IMR-90 (cell line): ENCODE measurements at regions not wholly inside any gene's neighbourhood (a gene's known extent, or its start where the extent isn't known, plus 50 kb on each side); places are given as distances from the start of the nearest gene placed in this dataset.

Experiments used
- BHLHE40 ChIP-seq: fragments of 150-350 bp; IDR thresholded peaks from 2 replicates; pipeline ENCODE4 v1.6.1; 2016; ENCODE audit warnings: mild to moderate bottlenecking, low read depth, low read length
- CHD1 ChIP-seq: IDR thresholded peaks from 2 replicates; pipeline ENCODE4 v1.6.1; 2012; ENCODE audit warnings: low read depth, low read length, improper control_type of control experiment
- FOS ChIP-seq: fragments of 150-350 bp; IDR thresholded peaks from 2 replicates; pipeline ENCODE4 v1.6.1; 2016; ENCODE audit warnings: low read depth, low read length
- MAFK ChIP-seq: IDR thresholded peaks from 2 replicates; pipeline ENCODE4 v1.6.1; 2012; ENCODE audit warnings: low read depth, low read length, improper control_type of control experiment
- MAZ ChIP-seq: IDR thresholded peaks from 2 replicates; pipeline ENCODE4 v1.6.1; 2012; ENCODE audit warnings: low read depth, mild to moderate bottlenecking, low read length, improper control_type of control experiment, moderate library complexity, borderline replicate concordance
- MXI1 ChIP-seq: IDR thresholded peaks from 2 replicates; pipeline ENCODE4 v1.6.1; 2012; ENCODE audit warnings: low read depth, mild to moderate bottlenecking, low read length, moderate library complexity, borderline replicate concordance
- POLR2A ChIP-seq: IDR thresholded peaks from 2 replicates; pipeline ENCODE4 v1.6.1; 2012; ENCODE audit warnings: mild to moderate bottlenecking, low read depth, low read length
- RAD21 ChIP-seq: IDR thresholded peaks from 2 replicates; pipeline ENCODE4 v1.6.1; 2012; ENCODE audit warnings: low read length, improper control_type of control experiment
- RCOR1 ChIP-seq: IDR thresholded peaks from 2 replicates; pipeline ENCODE4 v1.6.1; 2012; ENCODE audit warnings: mild to moderate bottlenecking, low read length, improper control_type of control experiment; ENCODE audit not compliant: insufficient replicate concordance
- RFX5 ChIP-seq: IDR thresholded peaks from 2 replicates; pipeline ENCODE4 v1.8.0; 2012; ENCODE audit warnings: low read depth, mild to moderate bottlenecking, low read length, moderate library complexity
- TF ChIP-seq, protein P1 (sequence below): conservative IDR thresholded peaks from 2 replicates; pipeline ENCODE4 v1.5.1; 2012; ENCODE audit warnings: mild to moderate bottlenecking, low read depth, low read length, improper control_type of control experiment
- TF ChIP-seq, protein P2 (sequence below): fragments of 150-350 bp; IDR thresholded peaks from 2 replicates; pipeline ENCODE4 v1.6.1; 2017; ENCODE audit warnings: mild to moderate bottlenecking, antibody characterized with exemption, low read length, low read depth

- no peak for TF ChIP-seq POLR2A
- TF ChIP-seq, protein P1, sequence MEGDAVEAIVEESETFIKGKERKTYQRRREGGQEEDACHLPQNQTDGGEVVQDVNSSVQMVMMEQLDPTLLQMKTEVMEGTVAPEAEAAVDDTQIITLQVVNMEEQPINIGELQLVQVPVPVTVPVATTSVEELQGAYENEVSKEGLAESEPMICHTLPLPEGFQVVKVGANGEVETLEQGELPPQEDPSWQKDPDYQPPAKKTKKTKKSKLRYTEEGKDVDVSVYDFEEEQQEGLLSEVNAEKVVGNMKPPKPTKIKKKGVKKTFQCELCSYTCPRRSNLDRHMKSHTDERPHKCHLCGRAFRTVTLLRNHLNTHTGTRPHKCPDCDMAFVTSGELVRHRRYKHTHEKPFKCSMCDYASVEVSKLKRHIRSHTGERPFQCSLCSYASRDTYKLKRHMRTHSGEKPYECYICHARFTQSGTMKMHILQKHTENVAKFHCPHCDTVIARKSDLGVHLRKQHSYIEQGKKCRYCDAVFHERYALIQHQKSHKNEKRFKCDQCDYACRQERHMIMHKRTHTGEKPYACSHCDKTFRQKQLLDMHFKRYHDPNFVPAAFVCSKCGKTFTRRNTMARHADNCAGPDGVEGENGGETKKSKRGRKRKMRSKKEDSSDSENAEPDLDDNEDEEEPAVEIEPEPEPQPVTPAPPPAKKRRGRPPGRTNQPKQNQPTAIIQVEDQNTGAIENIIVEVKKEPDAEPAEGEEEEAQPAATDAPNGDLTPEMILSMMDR, result no peak
- no peak for TF ChIP-seq FOS
- no peak for TF ChIP-seq RAD21
- no peak for TF ChIP-seq RFX5
- no peak for TF ChIP-seq CHD1
- no peak for TF ChIP-seq MAFK
- no peak for TF ChIP-seq MXI1
- no peak for TF ChIP-seq MAZ
- TF ChIP-seq, protein P2, sequence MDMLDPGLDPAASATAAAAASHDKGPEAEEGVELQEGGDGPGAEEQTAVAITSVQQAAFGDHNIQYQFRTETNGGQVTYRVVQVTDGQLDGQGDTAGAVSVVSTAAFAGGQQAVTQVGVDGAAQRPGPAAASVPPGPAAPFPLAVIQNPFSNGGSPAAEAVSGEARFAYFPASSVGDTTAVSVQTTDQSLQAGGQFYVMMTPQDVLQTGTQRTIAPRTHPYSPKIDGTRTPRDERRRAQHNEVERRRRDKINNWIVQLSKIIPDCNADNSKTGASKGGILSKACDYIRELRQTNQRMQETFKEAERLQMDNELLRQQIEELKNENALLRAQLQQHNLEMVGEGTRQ, result no peak
- no peak for TF ChIP-seq BHLHE40
- no peak for TF ChIP-seq RCOR1
Observed at GRCh38 chr5:143682246-143682905, 129.6 kb upstream of the HMHB1 start.
